ENCODE measurements at regions not wholly inside any gene's neighbourhood (a gene's known extent, or its start where the extent isn't known, plus 50 kb on each side); places are given as distances from the start of the nearest gene placed in this dataset.

- peaks cover 4% of the 10 kb centered on the region; the same call in 1 of the 2 replicates for H3K4me1 ChIP-seq (ENCODE audit: control insufficient read depth, insufficient read depth, low read length)
- H4K20me1 ChIP-seq (ENCODE audit: control insufficient read depth, insufficient read depth), result no peaks in the 10 kb centered on the region
- no peak overlapping the region for H3K9ac ChIP-seq (ENCODE audit: control insufficient read depth, insufficient read depth, low read length)
- ATAC-seq (no peak), FAIRE-seq (no peak), DNase-seq (ENCODE audit: low read depth, low spot score) (no peak)
- intact Hi-C loops (cut with micrococcal nuclease; ENCODE audit: unreplicated experiment) (no loop called here), in situ Hi-C loops (cut with MboI) (no loop called here)
- no peaks in the 10 kb centered on the region for H3K79me2 ChIP-seq (ENCODE audit: control insufficient read depth, insufficient read depth, low read length)
- 30% methylated on average over 1 of the region's 1 CpG for WGBS (ENCODE audit: insufficient coverage, insufficient replicate concordance, low lambda C conversion rate, missing lambda C conversion rate)
- H3K27ac ChIP-seq (ENCODE audit: control insufficient read depth, insufficient read depth), result no peak overlapping the region
- RAD21 ChIA-PET (ENCODE audit: unreplicated experiment), result no interaction called here
- POLR2A ChIA-PET, result no interaction called here
- H3K36me3 ChIP-seq (ENCODE audit: control insufficient read depth in 2 of 2, insufficient read depth in 2 of 2, low read length in 1 of 2), result no peaks in the 10 kb centered on the region
- BruUV-seq (replicated peaks), result no TSS peak
- TF ChIP-seq NBN (IDR thresholded peaks at IDR 0.05), result no peak
- TF ChIP-seq CHD1 (IDR thresholded peaks at IDR 0.05; ENCODE audit: low read depth, low read length), result no peak
- TF ChIP-seq MYB (IDR thresholded peaks at IDR 0.05; ENCODE audit: borderline replicate concordance, low read depth, low read length), result no peak
- TF ChIP-seq, protein P1, sequence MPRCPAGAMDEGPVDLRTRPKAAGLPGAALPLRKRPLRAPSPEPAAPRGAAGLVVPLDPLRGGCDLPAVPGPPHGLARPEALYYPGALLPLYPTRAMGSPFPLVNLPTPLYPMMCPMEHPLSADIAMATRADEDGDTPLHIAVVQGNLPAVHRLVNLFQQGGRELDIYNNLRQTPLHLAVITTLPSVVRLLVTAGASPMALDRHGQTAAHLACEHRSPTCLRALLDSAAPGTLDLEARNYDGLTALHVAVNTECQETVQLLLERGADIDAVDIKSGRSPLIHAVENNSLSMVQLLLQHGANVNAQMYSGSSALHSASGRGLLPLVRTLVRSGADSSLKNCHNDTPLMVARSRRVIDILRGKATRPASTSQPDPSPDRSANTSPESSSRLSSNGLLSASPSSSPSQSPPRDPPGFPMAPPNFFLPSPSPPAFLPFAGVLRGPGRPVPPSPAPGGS (IDR thresholded peaks at IDR 0.05; ENCODE audit: borderline replicate concordance, insufficient read depth, low read depth, low read length, poor library complexity, severe bottlenecking), result no peak
- TF ChIP-seq TARDBP (IDR thresholded peaks at IDR 0.05; ENCODE audit: borderline replicate concordance), result no peak
- TF ChIP-seq REST (IDR thresholded peaks at IDR 0.05; ENCODE audit: low read depth, low read length), result no peak
- no peak for TF ChIP-seq EZH2 (IDR thresholded peaks at IDR 0.05; ENCODE audit: borderline replicate concordance, control insufficient read depth, low read depth, low read length)
- no peak for TF ChIP-seq TCF3 (IDR thresholded peaks at IDR 0.05; ENCODE audit: borderline replicate concordance, insufficient read depth, low read depth, low read length)
- no peak for TF ChIP-seq CBX5 (IDR thresholded peaks at IDR 0.05; ENCODE audit: low read depth)
- TF ChIP-seq HSF1 (IDR thresholded peaks at IDR 0.05; ENCODE audit: low read depth, low read length), result no peak
- TF ChIP-seq RFX5 (IDR thresholded peaks at IDR 0.05; ENCODE audit: low read depth, low read length), result no peak
- no peak for TF ChIP-seq RAD51 (IDR thresholded peaks at IDR 0.05)
- no peak for TF ChIP-seq EGR1 (IDR thresholded peaks at IDR 0.05; ENCODE audit: borderline replicate concordance in 1 of 2, low read depth in 2 of 2, low read length in 2 of 2)
- no peak overlapping the region for H2AFZ ChIP-seq (ENCODE audit: control insufficient read depth, low read depth, low read length)
- no peaks in the 10 kb centered on the region; the same call in 2 of the 3 replicates for H3K9me3 ChIP-seq (replicated peaks; ENCODE audit: control insufficient read depth, insufficient read depth, low read length)
- no peak overlapping the region for H3K4me3 ChIP-seq
- CTCF ChIA-PET, result interaction anchor here (1.4 to 2.3 kb wide), 2 partner anchors 14 to 18 kb away, joined by 4 to 12 read pairs; no protein-coding TSS in a partner anchor
- SMC1A ChIA-PET (ENCODE audit: uncharacterized antibody, unreplicated experiment), result interaction anchor here (0.7 to 1.3 kb wide), 2 partner anchors 24 to 109 kb away, joined by 4 read pairs; no protein-coding TSS in a partner anchor
- no peaks in the 10 kb centered on the region for H3K27me3 ChIP-seq (replicated peaks in 1 of 2; ENCODE audit: control insufficient read depth in 2 of 2, insufficient read depth in 2 of 2, low read length in 1 of 2)
- no peak overlapping the region for H3K4me2 ChIP-seq (ENCODE audit: control insufficient read depth, insufficient read depth)
These were observed 305.6 kb downstream of the COG6 start for GRCh38 chr13:39961036-39961435.
